ENCODE measurements at regions not wholly inside any gene's neighbourhood (a gene's known extent, or its start where the extent isn't known, plus 50 kb on each side); places are given as distances from the start of the nearest gene placed in this dataset.
"Not testable (repeated sequence)": the region's sequence is repeated elsewhere in the genome, so short reads cannot be mapped to it uniquely, and the experiment has no call there.

DNA sequence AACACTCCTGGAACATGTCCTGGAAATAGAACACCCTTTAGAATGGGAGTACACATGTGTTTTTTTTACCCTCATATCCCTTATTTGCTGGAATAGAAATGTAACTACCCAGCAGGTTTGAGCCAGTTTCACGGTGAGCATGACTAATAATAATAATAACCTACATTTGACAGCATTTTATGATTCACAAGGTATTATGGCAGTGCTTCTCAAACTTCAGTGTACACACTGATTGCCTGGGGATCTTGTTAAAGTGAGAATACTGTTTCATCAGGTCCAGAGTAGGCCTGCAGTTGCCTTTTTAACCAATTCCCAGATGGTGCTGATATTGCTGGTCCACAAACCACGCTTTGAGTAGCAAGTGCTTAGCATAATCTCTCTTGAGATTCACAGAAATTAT, 63.9 kb downstream of the NFKBIZ start:
- peak; percentile 26 for DNase-seq (ENCODE audit: low read depth)

DNA sequence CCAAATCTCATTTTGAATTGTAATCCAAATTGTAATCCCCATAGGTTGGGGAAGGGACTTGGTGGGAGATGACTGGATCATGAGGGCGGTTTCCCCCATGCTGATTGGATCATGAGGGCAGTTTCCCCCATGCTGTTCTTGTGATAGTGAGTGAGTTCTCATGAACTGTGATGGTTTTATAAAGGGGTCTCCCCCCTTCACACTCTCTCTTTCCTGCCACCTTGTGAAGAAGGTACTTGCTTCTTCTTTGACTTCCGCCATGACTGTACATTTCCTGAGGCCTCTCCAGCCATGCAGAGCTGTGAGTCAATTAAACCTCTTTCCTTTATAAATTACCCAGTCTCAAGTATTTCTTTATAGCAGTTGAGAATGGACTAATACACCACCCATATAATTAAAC, 68.4 kb downstream of the NFKBIZ start:
- not testable (repeated sequence) for DNase-seq (ENCODE audit: low read depth)

DNA sequence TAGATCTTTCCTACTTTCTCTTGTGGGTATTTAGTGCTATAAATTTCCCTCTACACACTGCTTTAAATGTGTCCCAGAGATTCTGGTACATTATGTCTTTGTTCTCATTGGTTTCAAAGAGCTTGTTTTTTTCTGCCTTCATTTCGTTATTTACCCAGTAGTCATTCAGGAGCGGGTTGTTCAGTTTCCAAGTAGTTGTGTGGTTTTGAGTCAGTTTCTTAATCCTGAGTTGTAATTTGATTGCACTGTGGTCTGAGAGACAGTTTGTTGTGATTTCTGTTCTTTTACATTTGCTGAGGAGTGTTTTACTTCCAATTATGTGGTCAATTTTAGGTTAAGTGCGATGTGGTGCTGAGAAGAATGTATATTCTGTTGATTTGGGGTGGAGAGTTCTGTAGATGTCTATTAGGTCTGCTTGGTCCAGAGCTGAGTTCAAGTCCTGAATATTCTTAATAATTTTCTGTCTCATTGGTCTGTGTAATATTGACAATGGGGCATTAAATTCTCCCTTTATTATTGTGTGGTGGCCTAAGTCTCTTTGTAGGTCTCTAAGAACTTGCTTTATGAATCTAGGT, 72.9 kb downstream of the NFKBIZ start:
- DNase-seq (ENCODE audit: low read depth), result not testable (repeated sequence)

DNA sequence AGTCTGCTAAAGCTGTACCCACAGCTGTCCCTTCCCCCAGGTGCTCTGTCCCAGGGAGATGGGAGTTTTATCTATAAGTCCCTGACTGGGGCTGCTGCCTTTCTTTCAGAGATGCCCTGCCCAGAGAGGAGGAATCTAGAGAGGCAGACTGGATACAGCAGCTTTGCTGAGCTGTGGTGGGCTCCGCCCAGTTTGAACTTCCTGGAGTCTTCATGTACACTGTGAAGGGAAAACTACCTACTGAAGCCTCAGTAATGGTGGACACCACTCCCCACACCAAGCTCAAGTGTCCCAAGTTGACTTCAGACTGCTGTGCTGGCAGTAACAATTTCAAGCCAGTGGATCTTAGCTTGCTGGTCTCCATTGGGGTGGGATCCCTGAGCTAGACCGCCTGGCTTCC, 75.3 kb downstream of the NFKBIZ start:
- peak; percentile 43 for DNase-seq (ENCODE audit: low read depth)

DNA sequence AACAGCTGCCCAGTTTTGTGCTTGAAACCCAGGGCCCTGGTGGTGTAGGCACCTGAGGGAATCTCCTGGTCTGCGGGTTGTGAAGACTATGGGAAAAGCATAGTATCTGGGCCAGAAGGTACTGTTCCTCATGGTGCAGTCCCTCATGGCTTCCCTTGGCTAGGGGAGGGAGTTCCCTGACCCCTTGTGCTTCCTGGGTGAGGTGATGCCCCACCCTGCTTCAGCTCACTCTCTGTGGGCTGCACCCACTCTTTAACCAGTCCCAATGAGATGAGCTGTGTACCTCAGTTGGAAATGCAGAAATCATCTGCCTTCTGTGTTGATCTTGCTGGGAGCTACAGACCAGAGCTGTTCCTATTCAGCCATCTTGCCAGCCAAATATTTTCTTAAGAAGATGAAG, 75.8 kb downstream of the NFKBIZ start:
- DNase-seq (ENCODE audit: low read depth), result not testable (repeated sequence)

DNA sequence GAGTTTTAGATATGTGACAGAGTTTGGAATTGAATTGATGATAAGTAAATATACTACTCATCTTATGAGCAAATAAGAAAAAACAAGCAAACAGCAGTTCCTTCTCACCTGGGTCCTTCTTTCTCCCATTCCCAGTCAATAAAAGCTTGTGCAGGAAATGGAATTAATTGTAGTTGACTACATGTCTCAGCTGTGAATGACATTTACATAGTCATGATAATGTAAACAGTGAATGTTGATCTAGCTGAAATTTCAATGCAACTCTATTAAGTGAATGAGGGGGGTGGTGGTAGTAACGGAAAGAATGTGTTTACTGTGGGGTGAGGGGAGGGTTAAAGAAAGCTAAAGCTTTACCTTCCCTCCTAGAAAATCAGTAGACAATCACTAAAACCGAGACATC, 76.2 kb downstream of the NFKBIZ start:
- no peak for DNase-seq (ENCODE audit: low read depth)

DNA sequence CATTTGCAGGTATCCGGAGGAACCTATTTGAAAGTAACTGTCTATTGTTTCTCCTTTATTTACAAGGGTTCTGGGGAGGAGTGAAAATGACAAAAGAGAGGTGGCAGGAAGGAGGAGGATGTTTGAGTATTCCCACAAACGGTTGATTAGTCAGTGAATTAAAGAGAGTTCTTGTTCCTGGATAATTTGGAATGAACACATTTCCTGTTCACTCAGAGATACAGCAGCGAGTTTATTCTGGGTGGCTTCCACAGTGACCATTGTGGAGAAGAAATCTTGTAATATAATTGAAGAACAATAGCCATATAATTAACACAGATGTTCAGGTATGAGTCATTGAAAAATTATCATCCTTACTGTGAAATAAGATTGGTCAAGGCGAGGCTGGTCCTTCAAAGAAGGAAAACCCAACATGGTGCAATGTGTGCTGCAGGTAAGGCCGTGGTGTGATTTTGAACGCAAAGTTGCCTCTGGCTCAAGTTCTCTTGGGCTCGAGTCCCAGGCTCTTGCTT, 77.3 kb downstream of the NFKBIZ start:
- peak; percentile 80 for DNase-seq (ENCODE audit: low read depth)

DNA sequence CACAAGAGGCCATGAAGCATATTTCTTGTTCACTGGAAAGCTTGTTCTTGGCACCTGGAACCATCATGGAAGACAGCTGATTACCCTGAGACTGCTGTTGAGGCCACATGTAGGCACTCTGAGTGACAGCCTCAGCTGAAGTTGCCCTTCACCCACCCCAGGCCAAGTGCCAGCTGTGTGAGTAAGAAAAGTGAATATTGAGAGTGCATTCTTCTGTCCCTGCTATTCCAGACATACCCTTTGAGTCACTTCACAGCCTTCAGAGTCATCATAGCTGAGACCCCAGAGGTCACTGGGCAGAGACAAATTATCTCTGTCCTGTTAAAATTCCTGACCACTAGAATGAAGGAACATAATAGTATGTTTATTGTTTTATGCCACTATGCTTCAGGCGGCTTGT, 79.6 kb downstream of the NFKBIZ start:
- peak; percentile 96 for DNase-seq (ENCODE audit: low read depth)

DNA sequence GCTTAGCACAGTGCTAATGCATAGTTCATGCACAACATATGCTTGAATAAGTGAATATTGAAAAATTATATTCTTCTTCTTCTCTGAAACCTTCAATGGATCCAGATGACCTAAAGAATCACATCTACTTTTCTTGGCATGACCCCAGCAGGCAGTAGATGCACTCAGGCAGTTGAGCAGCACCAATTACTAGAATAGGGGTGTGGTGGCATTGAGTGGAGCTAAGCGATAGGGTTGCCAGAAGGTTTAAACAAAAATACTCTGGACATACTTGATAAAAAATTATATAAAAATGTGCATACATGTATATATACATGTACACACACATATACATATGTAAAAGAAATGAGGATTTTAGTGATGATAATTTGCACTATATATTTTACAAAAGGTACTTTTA, 81.8 kb downstream of the NFKBIZ start:
- DNase-seq (ENCODE audit: low read depth), result no peak

DNA sequence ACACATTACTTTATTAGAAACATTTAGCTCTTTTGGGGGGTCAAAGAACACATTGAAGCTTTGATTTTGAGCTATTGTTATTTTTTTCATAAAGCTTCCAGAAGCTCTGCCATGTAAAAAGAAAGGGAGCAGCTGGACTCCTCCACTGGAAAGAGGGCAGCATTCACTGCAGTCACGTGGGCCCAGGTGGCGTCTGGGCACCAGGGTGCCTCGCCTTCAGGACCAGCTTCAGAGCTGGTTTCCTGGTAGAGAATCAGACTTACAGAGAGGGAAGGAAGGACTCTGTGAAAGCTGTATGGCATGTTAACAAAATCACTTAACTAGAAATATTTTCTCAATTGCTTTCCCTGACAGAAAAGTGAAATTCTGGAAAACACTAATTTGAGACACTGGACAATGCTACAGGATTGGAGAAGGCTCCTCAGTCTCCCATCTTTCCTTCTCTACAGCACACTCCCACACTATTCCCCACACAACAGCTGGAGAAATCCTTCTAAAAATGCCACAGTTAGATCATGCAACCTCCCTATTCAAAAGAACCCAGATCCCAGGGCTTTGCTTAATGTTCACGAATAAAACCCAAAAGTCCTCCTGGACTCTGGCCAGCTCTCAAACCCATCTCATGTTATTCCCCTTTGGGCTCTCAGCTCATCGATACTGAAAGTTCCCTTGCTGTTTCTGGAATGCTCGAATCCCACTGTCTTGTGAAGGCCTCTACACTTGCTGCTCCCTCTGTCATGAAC, 83.2 kb downstream of the NFKBIZ start:
- DNase-seq (ENCODE audit: low read depth), result no peak

DNA sequence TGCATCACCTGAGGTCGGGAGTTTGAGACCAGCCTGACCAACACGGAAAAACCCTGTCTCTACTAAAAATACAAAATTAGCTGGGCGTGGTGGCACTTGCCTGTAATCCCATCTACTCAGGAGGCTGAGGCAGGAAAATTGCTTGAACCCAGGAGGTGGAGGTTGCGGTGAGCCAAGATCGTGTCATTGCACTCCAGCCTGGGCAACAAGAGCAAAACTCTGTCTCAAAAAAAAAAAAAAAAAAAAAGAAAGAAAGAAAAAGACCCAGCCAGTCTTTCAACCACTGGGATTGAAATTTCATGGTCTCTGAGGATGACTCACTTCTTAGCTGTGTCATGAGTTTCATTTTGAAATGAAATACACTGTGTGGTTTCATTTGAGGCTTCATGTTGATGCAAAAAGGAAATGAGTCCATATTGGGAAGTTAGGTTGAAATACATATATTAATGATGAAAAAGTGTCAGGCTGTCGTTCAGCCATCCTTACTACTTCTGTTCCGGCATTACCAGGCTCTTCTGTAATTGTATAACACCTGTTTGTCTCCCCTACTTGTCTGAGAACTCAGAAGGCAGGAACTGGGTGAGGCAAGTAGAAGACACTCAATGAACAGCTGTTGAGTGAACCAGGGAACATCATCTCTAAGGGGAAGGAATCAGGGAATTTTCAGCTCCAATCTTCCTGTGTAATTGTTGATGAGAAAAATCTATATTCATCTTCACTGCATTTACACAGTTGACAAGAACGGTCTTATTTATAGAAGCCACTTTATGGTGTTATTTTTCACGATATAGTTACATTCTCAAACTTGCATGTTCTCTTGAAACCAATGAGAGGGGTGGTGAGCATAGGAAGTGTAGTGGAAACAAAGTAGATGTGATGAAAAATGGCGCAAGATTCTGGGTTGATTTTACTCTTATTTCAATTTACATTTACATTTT, 87.4 kb downstream of the NFKBIZ start:
- DNase-seq (ENCODE audit: low read depth), result peak; percentile 89

DNA sequence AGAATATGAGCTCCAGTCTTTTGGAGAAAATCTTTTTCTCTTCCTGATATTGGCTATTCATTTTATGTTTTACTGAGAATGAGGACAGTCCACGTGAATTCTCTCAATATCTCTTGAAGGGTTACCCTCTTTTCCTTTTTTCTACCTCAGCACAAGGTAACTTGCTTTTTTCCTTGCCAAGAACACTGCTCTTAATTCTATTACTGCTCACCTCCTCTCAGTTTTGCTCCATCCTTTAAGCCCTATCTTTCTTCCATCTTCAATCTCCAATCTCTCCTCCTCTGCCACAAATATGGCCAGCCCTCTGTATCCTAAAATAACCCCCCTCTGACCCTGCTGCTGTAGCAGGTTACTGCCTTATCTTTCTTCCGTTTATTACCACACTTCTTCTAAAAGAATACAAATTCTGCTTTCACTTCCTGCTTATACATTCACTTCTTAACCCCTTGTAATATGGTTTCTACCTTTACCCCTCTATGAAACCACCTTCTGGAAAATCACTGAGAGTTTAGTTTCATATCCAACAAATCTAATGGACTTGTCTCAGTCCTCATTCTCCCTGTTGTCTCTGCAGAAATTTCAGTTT, 89.0 kb downstream of the NFKBIZ start:
- DNase-seq (ENCODE audit: low read depth), result no peak

DNA sequence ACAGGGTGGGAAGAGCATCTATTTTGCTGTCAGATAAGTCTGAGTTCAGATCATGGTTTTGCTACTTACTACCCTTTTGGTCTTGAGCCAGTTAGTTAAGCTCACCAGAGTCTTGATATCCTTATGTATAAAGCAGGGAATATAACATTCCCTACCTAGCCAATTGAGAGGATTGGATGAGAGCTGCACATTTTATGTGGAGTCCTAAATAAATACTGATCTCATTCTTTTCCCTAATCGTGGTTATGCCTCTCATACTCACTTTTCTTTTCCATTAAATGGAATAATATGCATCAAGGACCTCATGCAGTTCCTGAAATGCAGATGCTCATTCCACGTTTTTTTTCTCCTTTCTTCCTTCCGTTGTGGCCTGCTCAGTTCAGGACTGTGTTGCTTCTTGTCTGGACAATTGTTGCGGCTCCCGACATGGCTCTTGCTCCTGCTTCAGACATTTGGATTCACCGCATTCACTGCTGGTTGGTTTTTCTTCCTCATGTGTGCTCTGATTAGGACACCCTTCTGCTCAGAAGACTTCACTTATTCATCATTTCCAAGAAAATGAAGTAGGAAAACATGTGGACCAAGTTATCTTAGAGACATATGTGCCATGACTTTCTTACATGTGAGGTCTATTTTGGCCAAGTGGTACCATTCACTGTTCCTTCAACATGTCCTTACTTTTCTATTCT, 90.2 kb downstream of the NFKBIZ start:
- DNase-seq (ENCODE audit: low read depth), result peak; percentile 55

DNA sequence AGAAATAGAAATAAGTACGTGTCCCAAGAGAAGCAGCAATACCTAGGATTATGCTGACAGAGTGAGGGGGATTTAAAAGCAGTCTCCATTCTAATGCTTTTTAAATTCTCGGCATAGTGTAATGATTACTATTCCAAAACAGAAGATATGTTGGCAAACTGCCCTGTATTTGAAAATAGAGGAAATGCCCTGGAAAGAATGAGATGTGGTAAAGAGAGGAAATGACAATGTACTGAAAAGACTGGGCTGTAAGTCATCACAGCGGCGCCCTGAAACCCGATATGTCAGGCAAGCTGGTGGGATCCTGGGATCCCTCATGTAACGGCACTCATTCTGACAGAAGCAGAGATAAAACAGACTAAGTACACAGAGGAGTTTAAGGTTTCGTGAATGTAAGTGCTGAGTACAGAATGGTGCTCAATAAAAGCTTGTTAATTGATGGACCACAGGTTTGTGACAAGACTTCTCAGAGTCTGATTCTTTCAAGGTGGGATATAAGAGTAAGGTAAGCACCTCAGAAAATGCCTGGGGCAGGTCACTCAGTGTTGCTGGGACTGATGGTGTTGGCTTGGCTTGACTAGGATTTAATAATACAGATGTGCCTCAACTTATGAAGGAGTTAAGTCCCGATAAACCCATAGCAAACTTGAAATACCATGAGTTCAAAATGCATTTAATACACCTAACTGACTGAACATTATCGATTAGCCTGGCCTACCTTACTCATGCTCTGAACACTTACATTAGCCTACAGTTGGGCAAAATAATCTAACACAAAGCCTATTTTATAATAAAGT, 91.4 kb downstream of the NFKBIZ start:
- DNase-seq (ENCODE audit: low read depth), result peak; percentile 99

DNA sequence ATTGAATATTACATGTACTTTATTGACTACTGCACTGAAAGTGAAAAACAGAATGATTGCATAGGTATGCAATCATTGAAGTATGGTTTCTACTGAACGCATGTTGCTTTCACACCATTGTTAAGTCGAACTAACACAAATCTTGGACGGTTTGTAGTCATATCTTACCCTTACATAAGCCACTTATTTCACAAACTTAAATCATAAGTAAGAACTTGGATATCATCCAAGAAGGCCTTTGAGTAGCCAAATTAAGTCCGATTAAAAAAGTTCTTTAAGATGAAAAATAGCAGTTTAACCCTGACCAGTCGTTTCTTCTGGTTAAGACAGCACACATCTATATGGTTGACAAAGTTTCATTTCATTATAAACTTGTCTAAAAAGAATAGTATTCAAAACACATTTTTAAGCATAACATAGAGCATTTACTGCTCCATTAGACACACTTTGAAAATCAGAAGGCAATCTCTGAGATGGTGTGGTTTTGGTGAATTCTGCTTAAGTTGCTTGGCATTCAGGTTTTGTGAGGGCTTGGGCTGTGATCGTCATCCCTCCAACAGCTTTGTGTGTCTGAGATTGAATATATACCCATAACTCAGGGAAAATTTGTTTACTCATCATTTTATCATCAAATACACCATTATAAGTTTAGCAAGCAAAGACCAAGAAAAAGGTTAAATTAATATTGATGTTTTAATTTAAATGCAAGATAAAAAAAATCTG, 92.2 kb downstream of the NFKBIZ start:
- peak; percentile 46 for DNase-seq (ENCODE audit: low read depth)

DNA sequence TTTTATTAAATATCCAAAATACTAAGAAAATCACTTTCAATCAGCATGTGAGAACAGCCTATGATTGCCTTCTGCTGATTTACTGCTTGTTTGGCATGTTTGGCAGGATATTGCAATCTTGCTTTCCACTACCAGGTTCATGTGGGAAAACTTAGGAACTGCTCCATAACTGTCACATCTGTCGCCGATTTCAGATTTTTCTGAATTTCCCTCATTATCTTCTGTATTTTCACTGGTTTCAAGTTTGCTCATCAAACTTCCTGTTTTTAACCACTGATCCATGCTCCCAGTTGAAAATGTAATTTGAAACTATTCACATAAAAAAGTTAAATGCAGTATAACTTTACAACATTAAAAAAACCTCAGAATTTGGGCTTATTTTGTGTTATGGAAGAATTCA, 93.0 kb downstream of the NFKBIZ start:
- DNase-seq (ENCODE audit: low read depth), result peak; percentile 73

DNA sequence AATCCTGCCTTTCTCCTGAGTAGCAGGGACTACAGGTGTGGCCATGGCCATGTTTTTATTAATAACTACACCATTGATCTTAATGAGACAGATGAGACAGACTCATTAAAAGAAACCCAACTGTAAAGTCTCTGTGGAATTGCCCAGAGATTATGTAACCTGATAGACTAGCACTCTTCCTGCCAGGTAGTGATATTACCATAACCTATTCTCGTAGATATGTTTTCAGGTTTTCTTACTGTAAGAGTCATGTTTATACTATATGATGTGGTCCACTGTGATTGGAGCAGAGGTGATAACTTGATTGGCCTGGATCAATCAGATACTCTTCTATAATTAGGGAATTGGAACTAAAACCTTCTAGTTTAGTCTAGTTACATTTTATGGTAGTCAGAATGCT, 93.7 kb downstream of the NFKBIZ start:
- DNase-seq (ENCODE audit: low read depth), result no peak

DNA sequence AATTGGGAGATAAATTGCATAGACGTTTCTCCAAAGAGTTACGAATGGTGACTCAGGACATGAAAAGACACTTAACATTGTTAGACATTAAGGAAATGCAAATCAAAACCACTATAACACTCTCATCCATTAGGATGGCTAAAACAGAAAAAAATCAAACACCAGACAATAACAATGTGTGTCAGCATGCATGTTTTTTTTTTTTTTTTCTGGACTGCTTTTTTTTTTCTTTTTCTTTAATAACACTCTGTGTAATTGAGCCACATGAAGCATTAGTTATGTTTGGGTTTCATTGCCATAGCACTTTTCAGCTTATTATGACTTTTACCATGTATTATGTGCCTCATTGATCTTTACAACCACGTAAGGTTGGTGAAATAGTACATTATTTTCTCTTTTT, 95.0 kb downstream of the NFKBIZ start:
- peak; percentile 53 for DNase-seq (ENCODE audit: low read depth)

DNA sequence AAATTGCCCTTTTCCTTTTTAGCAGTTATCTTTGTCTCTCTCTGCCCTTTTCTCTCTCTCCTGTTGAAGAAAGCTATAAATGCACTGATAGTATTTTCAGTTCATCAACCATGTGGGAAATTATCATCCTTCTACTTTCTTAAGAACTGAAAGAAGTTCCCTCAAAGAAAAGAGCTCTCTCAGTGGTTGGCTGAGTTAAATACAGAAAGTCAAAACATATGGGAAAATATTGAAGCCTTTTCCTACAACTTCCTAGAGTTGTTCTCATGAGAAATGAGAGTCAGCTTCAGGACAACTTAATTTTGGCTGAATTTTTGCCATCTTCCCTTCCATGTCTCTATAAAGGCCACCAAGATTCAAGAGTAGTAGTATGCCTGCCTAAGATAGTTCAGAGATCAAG, 96.7 kb downstream of the NFKBIZ start:
- no peak for DNase-seq (ENCODE audit: low read depth)

DNA sequence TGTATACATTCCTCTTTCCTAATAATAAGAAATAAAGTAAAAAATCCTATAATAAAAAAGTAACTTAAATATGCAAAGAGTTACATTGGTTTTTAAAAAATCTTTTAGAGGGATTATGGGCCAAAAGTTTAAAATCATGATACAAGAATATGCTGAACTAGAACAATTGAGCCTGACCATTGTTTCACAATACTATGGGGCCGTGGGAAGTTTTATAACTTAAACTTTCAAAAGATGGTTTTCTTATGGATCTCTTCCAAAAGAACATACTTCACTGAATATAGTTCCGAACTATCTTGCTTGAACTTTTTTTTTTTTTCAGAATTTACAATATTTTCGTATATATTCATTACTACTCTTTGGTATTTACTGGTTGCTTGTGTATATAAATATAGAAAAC, 97.6 kb downstream of the NFKBIZ start:
- DNase-seq (ENCODE audit: low read depth), result no peak

Measured in EH (cell line).